GM18517 (cell line): ENCODE measurements at regions not wholly inside any gene's neighbourhood (a gene's known extent, or its start where the extent isn't known, plus 50 kb on each side); places are given as distances from the start of the nearest gene placed in this dataset.
"Not testable (repeated sequence)": the region's sequence is repeated elsewhere in the genome, so short reads cannot be mapped to it uniquely, and the experiment has no call there.

Experiments used
- ATAC-seq: cut with Tn5 transposase; IDR thresholded peaks from one replicate; pipeline ENCODE4 v1.9.1; 2021; ENCODE audit warnings: mild to moderate bottlenecking, moderate library complexity; ENCODE audit not compliant: unreplicated experiment

- ATAC-seq: no peak
Observed at GRCh38 chr12:4158306-4158705, 115.3 kb upstream of the CCND2 start.

DNA sequence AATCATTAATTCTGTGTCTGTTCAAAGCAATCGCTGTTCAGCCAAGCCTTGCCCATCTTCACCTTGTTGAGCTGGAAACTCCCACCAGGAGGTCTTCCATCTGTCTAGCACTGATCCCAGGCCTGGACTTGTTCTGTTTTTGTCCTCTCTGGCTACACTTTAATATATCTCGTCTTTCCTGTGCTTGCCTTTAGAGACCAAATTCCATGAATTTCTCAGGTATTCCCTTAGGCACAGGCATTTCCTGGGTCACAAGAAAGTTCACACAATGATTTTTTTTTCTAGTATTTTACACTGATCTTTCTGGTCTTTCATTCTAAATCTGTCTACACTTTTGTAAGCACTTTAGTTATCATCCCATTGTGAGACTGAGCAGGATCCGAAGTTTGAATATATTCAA, 116.4 kb upstream of the CCND2 start:
- no peak for ATAC-seq

DNA sequence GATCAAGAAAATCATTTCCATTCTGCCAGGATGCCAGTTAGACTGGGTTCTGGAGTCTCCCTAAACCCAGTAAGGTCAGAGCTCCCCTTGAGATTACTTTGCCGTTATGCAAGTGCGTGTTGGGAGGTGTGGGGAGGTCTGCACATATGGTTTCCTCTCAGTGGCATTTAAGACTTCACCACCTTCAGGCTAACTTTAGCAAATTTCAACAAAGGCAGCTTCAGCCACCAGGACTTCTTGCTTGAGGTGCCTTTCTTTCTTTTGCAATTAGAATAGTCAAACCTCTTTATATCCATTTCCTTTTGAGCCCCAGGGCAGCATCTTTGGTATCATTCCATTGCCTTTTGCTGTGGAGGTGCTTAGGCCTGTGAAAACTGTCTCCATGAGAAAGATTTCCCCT, 117.2 kb upstream of the CCND2 start:
- ATAC-seq: no peak

- ATAC-seq: no peak
Observed at GRCh38 chr12:4154672-4155225, 118.8 kb upstream of the CCND2 start.

DNA sequence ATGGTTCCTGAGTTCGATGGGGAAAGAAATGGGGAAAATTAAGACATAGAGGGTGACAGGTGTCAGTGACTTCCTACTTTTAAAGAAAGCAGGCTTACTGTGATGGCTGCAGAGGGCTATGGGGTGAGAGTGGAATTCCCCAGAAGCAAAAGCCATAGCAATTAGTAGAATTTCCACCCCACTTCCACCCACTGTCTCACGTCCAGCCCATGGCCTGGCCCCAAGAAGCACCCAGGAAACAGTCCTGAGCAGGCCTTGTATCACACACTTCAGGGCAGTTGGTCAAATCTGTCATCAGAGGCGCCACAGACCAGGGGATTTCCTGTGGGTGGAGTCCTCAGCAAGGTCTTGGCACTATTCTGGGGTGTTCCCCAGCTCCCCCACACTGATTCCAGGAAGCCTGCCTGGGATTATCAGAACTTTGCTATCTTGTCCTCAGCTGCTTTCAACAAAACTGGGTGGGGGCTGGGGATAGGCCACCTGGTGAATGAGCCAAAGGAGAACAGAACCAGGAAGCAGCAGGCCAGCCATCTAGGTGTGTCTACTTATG, 120.1 kb upstream of the CCND2 start:
- peak; percentile 74 for ATAC-seq

DNA sequence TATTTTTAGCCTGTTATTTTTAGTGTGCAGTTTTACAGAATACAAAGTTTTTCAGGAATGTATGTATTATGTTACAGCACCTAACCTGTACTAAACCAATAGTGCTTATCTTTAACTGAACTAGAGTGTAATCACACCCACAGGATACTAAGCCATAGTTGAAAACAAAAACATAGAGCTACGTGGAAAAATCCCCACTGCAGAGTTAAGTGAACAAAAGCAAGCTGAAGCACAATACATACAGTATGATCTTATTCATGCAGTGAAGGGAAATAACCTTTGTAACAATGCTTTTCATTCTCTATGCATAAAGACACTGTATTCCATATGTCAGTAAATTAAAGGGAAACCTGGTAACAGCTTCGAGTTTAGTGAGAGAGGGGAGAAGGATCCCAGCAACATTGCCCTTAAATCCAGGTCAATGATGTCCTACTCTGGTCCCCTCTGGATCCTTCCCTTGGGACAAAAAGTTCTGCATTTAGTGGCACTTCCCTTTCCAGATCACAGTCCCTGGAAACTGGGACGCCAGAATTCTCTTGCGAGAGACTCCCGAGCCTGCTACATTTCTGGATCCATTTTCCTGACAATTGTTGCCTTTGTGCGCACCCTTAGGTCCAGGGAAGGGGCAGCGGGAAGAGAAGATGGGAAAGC, 121.3 kb upstream of the CCND2 start:
- no peak for ATAC-seq

DNA sequence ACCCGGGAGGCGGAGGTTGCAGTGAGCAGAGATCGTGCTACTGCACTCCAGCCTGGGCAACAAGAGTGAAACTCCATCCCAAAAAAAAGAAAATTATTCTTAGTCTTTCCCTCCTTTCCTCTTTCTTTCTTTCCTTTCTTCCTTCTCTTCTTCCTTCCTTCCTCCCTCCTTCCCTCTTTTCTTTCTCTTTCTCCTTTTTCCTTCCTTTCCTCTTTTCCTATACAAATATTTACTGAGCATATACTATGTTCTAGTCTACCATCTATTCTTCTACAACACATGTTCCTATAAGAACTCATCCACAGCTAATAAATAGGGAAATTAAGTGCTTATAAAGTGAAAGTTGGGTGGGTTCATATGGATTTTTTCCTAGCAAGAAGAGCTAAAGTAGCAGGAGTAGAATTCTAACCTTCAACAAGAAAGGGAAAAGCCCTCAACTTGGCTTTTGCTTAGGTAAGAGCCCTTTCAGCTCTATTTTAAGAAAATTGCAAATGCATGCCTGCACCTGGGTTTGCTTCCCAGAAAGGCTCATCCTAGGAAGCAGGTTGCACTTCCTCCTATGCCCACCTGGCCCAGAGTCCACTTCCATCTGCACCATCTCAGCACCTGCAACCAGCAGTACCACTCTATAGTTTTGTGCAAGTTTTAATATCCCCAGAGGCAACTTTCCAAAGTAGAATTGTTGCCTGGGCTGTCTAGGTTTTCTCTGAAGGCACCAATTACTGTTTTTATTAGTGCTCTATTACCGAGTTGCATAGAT, 122.0 kb upstream of the CCND2 start:
- no peak for ATAC-seq

- ATAC-seq: not testable (repeated sequence)
Observed at GRCh38 chr12:4150355-4150754, 123.2 kb upstream of the CCND2 start.

GRCh38 chr12:4148418-4149056, 125.0 kb upstream of the CCND2 start:
- peak; percentile 58 for ATAC-seq

- no peak for ATAC-seq
Observed at GRCh38 chr12:4147031-4147481, 126.5 kb upstream of the CCND2 start.

- no peak for ATAC-seq
Observed at GRCh38 chr12:4145990-4146859, 127.3 kb upstream of the CCND2 start.

DNA sequence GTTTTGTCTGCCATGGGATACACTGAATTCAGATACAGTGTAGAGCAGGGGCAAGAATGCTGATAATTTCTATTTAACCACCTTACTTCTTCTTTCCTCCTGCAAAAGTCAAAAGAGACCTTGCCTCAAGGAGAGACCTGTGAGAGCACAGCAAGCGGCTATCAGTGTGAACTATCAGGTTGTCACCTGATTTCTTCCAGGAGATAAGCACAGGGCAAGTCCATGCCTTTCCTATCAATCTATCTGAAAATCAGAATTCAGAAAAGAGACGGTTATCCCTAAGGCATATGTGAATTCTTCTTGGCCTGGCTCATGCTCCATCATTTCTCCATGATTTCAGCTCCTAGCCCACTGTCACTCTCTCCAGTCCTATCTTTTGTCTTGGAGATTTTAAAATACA, 128.9 kb upstream of the CCND2 start:
- no peak for ATAC-seq

DNA sequence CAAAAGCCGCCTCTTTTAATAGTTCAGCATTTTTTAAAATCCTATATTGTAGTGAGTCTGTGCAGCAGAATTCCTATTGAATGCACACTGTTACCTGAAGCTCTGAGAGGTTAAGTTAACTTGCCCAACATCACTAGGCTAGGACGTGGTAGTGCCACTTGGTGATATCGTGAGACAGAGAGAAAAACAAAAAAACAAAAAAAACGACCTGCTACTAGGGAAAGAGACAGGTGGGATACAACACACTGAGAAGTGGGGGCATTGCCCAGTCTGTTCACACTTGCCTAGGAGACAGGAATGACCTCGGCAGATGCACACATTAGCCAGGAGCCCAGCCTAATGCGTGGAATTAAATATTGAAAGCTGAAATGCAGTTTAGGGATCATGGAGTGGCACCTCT, 129.7 kb upstream of the CCND2 start:
- no peak for ATAC-seq

DNA sequence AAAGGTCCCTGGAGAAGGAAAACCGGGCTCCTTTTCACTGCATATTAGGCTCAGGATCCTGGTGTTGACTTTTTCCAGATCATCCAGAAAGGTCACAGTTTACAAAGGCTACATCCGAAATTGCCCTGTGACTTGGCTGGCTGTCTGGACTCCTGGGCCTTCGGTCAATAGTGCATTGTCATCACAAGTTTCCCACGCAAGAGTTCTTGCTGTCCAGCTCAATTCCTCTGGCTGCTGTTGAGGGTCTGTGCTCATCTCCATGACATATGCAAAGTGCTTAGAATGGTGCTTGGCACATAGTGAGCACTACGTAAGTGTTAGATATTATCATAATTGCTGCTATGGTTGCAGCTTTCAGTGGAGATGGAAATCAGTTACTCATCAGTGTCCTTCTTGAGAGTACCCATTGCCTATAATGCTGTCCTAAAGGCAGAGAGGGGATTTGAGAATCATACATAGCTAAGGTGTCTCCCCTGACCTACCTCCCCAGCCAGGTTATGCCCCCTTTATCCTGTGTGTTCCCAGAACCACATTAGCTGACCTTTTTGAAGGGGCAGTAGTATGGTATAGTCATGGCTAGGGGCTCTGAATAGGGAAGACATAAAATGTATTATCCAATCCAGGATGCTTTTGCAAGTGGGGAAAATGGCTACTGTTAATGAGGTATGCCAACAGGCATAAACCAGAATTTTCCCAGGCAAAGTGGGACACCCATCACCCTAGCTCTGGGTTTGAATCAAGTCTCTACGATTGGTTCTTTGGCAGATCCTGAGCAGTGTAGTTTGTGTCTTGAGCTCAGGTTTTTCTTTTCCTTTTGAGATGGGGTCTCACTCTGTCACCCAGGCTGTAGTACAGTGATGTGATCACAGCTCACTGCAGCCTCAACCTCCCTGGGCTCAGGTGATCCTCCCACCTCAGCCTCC, 132.0 kb upstream of the CCND2 start:
- no peak for ATAC-seq

DNA sequence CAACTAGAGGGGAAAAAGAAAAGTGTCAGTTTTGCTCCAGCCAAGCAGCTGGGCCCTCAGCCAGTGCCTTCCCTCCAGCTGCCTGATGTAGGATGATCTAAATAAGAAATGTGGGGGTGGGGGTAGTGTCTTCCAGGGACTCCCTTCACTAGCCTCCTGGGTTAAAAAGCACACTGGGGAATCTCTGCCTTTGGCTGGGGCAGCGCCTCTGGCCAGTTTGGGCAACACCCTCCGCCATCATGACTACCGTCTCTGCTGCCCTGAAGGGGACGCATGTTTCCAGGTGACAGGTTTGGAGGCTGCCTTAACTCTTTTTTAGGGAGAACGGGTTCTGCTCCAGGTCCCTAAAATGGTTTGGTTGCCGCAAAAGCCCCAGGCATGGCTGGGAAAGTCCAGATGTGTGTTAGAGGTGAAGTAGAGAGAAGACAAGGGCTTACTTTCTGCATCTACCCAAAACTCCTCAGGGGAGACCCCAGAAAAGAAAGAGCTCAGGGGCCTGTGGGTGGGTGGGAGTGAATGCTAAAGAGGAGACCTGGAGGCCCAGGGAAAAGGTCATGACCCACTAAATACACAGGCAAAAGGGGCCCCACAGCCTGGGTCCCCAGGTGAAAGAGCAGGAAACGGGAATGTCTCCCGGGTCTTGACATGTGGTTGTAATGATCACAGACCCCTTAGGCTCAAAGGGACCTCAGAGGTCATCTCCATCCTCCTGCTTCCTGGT, 132.8 kb upstream of the CCND2 start:
- no peak for ATAC-seq

DNA sequence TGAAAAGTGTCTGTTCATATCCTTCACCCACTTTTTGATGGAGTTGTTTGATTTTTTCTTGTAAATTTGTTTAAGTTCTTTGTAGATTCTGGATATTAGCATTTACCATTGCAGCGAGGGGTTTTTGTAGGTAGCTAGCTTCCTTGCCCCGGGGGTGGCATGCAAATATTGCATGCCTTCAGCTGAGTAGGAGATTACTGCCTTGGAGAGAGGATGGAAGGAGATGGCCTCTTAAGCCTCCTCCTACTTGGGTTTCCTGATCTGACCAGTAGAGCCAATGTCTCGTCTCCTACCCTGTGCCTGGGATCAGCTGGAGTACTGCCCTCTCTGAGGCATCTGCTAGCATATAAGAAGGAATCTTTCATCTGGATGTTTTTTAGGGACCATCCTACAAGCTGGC, 134.4 kb upstream of the CCND2 start:
- ATAC-seq: no peak

DNA sequence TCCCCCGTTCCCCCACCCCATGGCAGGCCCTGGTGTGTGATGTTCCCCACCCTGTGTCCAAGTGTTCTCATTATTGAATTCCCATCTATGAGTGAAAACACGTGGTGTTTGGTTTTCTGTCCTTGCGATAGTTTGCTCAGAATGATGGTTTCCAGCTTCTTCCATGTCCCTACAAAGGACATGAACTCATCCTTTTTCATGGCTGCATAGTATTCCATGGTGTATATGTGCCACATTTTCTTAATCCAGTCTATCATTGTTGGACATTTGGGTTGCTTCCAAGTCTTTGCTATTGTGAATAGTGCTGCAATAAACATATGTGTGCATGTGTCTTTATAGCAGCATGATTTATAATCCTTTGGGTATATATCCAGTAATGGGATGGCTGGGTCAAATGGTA, 135.0 kb upstream of the CCND2 start:
- ATAC-seq: not testable (repeated sequence)

- no peak for ATAC-seq
Observed at GRCh38 chr12:4138051-4138450, 135.5 kb upstream of the CCND2 start.

DNA sequence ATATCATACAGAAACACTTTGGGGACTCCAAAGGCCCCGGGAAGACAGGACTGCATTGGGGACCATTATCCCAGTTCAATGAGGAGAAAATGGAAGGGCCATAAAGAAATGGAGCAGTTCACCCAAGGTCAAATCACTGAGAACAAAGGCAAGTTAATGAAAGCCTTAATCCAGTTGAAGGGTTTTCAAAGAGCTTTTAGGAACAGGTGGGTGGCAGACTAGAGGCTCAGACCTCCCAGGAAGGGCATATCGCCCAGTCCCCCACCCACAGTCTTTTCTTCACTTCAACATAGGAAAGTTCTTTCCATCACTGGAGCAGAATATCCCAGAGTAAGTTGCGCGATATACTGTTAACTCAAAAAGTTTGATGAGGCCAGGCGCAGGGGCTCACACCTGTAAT, 136.1 kb upstream of the CCND2 start:
- ATAC-seq: no peak
